Stimulated activated CD8-positive, alpha-beta memory T cell treated with anti-CD3 and anti-CD28 coated beads, Interleukin-4, amount 100 ng/mL, for 48 hours (primary cell): ENCODE measurements at regions not wholly inside any gene's neighbourhood (a gene's known extent, or its start where the extent isn't known, plus 50 kb on each side); places are given as distances from the start of the nearest gene placed in this dataset.
"Not testable (repeated sequence)": the region's sequence is repeated elsewhere in the genome, so short reads cannot be mapped to it uniquely, and the experiment has no call there.

Source experiments
- DNase-seq: peaks from one replicate; pipeline ENCODE4 v3.0.0-alpha.2; 2020

GRCh38 chr1:244301595-244302130 lies 150.0 kb downstream of the ADSS2 start:
- DNase-seq = no peak

- DNase-seq = no peak
Observed at GRCh38 chr1:244302876-244303609, 148.7 kb downstream of the ADSS2 start.

GRCh38 chr1:244303610-244303969 lies 148.1 kb downstream of the ADSS2 start:
- DNase-seq = no peak

- DNase-seq = no peak
Observed at GRCh38 chr1:244304156-244304555, 147.6 kb downstream of the ADSS2 start.

DNA sequence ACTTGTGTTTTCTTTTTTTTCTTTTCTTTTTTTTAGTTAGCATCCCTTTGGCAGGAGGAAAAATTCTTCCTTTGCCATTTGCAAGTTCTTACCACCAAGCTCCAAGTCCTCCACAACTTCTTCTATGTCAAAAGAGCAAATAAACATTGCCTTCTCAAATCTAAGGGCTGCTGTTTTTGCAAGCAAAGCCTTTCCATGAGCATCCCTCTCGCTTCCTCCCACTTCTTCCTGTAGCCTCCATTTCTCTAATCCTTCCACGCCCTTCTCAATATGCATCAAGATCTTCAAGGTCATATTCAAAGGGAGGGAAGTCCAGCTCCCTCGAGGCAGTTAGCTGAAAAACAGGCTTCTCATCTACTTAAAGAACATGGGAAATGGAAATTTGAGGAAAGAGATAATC lies 147.1 kb downstream of the ADSS2 start:
- no peak for DNase-seq

DNA sequence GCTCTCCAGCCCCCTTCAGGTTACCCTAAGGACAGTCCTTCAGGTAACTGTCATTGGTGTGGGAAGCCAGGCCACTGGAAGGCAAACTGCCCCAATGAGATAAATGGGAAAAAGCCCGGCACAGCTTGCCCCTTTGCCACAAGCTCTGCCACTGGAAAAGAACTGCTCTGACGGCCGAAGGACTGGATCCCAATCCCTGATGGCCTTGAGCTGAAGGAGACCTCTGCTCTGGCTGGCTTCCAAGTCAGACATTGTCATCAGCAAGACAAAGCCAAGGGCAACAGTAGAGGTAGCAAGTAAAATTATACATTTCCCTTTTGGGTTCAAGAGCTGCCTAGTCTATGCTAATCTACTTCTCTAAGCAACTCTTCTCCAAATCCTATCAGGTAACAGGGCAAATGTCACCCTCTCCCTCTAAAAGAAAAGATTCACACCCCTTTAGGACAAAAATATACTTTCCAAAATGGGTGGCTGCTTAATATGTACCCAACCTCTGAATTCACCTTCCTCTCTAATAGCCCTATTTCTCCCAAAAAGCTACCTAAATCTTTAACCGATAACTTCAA lies 145.8 kb downstream of the ADSS2 start:
- DNase-seq = no peak

GRCh38 chr1:244306544-244306943 lies 145.2 kb downstream of the ADSS2 start:
- no peak for DNase-seq

GRCh38 chr1:244309191-244309590 lies 142.5 kb downstream of the ADSS2 start:
- not testable (repeated sequence) for DNase-seq

DNA sequence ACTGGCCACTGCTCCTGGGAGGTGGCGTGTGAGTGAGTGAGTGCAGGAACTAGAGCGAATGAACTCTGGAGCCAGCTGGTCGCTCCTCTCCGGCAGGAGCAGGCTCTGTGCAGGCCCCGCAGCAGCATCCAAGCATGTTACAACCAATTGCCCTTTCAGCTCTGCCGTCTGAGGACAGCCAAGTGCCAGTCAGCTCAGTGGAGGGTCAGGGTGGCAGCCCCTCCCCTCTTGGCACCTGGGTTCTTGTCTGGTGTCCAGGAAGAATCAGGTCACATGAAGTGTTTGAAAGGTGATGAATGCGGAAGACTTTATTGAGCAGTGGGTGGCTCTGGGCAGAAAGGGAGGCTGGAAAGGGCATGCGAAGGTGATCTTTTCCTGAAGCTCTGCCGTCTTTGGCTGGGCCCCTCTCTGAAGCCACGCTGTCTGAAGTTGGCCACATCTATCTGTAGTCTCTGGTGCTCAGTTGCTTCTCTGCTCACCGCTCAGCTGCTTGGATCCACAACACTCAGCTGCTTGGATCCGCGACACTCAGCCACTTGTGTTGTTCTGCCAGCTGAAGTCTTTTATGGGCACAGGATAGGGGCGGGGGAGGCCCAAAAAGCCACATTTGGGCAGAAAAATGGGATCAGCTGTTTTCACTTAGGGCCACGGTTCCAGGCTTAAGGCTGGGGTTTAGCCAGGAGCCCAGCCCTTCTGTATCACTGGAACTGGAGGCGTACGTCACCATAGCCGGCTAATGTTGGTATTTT lies 139.8 kb downstream of the ADSS2 start:
- DNase-seq = no peak

DNA sequence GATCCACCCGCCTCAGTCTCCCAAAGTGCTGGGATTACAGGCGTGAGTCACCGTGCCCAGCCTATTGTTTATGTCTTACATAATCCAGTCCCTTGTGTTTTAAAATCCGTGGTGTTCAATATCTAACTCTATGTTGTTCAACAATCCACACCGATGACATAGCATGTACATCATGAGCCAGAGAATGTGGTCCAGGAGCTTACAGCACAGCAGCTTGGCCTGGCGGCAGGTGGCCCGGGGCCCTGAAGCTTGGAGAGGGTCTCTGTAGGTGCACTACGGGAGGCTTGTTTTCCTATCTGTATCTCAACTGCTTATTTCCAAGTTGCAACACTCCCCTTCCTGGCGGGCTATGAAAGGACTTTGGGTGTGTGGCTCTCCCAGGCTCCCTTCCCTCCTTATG lies 138.4 kb downstream of the ADSS2 start:
- DNase-seq = no peak

DNA sequence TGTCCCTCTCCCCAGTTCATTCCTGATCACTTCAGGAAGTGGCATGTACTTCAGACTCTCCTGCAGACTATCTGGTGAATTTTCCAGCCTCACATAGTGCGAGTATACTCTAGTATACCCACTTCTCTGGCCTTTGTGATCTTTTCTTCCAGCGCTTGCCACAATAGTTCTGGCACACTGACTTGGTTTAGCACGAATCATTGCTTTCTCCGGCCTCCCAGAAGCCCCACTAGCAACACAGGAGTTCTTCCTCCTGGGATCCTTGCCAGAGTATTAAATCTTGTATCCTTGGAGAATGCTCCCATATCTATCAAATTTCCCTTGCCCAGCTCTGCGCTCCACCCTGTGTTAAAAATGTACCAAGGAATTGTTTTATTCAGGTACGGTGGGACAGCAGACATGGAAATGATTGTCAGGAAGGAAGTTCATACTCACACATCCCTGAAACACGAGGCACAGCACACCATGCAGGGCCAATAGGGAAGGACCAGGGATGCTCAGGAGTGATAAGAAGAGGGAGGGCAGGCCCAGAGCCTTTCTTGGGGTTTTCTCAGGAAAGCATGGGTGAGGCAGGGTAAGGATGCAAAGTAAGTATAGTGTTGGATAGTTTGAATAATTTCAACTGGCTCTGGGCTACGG lies 136.7 kb downstream of the ADSS2 start:
- no peak for DNase-seq

GRCh38 chr1:244315996-244316395 lies 135.7 kb downstream of the ADSS2 start:
- DNase-seq = no peak

DNA sequence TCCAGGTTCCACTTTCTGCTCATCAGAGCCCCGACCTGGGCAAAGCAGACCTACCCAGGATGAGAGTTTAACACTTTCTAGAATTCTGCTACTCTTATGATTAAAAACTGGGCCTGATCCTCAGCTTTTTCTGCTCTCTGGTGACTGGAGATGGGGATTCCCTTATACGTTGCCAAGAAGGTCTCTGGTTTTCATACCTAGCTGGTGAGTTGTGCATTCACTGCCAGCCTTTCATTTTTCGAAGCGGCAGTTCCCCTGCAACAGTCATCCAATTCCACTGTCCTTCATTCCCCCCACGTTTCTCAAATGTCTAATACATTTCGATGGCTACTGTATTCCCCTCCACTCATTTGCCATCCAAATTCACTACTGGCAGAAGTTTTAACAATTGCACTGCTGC lies 135.3 kb downstream of the ADSS2 start:
- no peak for DNase-seq

DNA sequence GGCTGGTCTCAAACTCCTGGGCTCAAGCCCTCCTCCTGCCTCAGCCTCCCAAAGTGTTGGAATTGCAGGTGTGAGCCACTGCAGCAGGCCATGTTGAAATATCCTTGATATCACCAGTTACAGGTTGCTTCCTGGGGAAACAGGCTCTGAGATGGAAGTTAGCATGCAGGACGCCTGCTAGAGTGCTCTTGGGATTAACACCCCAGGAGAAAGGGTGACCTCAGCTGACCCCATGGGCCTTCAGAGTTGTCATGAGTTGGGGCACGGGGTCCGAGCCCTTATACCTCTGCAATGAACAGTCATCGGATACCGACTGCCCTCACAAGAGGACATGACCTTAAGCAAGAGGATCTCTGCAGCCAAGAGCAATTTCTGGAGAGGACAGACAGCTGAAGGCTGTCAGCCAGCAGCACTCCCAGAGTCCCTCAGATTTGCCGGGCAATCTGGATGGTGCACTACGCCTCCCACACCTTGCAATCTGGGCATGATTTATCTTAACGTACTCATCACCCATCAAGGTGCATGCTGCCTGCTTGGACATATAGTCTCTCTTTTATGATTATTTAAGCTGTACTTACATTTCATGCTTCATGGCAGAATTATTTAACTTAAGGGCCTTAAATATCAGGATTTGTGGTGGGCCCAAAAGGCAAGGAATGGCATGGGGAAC lies 134.6 kb downstream of the ADSS2 start:
- no peak for DNase-seq

GRCh38 chr1:244318078-244318477 lies 133.6 kb downstream of the ADSS2 start:
- no peak for DNase-seq

- no peak for DNase-seq
Observed at GRCh38 chr1:244318512-244318911, 133.2 kb downstream of the ADSS2 start.

DNA sequence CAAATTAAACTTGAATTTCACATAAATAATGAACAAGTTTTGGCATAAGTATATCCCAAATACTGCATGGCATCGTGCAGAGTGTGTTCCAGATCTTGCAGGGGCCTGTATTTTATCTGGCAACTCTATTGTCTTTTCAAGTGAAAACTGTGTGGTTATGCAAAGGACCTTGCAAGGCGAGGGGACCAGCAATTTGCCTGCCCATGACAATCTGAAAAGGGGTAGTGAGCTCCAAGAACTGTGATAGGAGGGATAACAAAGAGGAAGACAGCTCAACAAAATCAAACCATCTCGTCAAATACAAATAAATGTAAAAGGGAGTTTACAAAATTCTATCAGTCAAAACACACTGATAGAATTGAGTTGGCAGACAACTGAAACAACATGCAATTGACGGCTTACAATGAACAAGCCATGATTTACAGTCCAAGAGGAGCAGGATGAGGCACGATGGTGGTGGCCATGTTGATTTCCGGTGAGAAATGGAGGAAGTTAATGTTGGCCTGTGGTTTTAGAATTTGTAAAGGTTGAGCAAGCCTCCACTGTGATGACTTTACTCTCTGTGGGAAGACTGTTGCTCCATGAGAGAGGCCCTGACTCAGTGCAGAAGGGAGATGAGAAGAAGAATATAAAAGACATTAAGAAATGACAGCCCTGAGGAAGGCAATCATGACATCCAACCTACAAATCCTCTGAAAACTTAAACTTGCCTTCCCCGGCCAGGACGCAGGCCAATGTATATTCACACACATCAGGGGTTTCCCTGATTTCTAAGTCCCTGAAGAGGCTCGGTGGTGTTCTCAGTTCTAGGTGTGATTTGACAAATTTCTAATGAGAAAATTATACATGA lies 132.2 kb downstream of the ADSS2 start:
- peak; percentile 55 for DNase-seq

GRCh38 chr1:244322181-244322580 lies 129.5 kb downstream of the ADSS2 start:
- no peak for DNase-seq

DNA sequence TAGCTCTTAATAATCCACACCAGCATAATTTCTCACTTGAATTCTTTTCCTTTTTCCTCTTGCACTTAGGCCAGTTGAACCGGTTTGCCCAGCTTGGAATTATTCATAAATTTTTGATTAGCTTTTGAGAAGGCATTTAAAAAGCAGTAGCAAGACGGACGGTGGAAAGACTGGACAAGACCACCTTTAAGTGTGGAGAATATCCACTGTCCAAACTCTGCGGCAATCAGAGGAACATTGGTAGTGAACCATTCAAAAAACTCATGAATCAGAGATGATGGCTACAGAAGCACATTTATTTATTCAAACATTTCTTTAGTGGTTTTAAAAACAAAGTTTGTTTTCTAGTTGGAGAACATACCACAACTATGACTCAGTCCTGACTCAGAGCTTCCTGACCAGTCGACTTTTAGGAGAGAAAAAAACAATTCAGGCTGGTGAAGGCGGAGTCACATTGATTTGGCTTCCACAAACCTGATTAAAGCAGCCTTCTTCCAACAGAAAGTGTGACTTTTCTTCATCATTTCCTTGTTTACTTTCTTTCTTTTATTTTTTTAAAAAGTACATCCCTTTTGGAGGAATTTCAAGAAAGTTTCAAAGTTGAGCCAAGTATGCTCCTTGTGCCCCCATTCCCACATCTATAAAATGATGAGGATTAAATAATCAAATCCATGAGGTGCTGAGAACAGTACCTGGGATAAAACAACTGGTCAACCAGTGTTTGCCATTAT lies 128.8 kb downstream of the ADSS2 start:
- DNase-seq = no peak

GRCh38 chr1:244324176-244324883 lies 127.4 kb downstream of the ADSS2 start:
- DNase-seq = no peak
